Activated CD4-positive, alpha-beta T cell treated with anti-CD3 and anti-CD28 coated beads, Interleukin-2, amount 50 U/mL, for 24 hours (primary cell): ENCODE measurements at regions not wholly inside any gene's neighbourhood (a gene's known extent, or its start where the extent isn't known, plus 50 kb on each side); places are given as distances from the start of the nearest gene placed in this dataset.

Source experiments
- DNase-seq, 2 donors: peaks; one replicate each; pipeline ENCODE4 v3.0.0-alpha.2; 2020; ENCODE audit warnings: low read depth in 1 of 2, low spot score in 1 of 2

DNA sequence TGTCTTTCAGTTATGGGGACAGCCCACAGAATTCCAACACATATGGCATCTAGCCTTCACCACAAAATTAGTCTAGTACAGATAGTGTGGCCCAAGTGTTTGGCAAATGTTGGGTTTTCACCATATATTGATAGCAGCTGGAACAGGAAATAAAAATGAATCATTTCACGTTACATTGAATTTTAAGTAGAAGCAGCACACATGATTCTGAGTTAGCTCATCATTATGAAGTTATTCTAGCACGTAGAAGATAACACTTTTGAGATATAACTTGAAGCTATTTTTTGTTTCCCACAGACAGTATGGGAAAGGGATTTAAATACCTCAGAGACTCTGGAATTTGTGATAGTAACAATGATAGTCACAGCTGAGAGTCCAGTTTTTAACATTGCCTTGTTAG lies 118.7 kb downstream of the FAT4 start:
- DNase-seq = no peak

DNA sequence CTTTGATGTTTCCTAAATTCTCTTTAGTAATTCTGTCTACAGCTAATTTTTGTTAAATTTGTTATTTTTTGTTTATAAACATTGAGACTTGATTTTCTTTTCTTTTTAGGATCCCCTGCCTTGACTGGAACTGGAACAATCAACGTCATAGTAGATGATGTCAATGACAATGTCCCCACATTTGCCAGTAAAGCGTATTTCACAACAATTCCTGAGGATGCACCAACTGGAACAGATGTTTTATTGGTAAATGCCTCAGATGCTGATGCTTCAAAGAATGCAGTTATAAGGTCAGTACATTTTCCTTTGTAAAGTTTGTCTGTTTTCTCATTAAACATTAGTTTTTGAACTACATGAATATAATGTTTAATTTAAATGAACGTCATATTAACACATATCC lies 119.4 kb downstream of the FAT4 start:
- DNase-seq = no peak

- no peak for DNase-seq
Observed at GRCh38 chr4:125440814-125441213, 126.1 kb downstream of the FAT4 start.

GRCh38 chr4:125444166-125444565 lies 129.4 kb downstream of the FAT4 start:
- DNase-seq = no peak

GRCh38 chr4:125445525-125445924 lies 130.8 kb downstream of the FAT4 start:
- DNase-seq = no peak

- no peak for DNase-seq
Observed at GRCh38 chr4:125447551-125448290, 133.0 kb downstream of the FAT4 start.

DNA sequence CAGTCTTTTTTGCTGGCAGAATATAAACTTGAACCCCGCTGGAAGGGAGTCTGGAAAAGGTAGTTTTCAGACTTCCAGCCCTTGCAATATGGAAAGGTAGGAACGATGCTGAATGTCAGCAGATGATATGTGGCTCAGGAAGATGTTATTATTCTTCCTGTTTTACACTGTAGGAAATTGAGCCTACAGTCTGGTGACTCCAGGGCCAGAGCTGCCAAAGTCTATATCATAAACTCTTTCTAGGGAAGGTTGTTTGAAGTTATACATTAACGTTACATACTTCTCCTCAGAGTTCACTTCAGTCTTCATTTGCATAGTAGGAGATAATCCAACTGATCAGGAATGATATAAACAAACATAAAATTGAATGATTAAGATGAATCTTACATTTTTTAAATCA lies 141.3 kb downstream of the FAT4 start:
- DNase-seq = no peak

- DNase-seq = no peak
Observed at GRCh38 chr4:125459531-125459930, 144.8 kb downstream of the FAT4 start.

GRCh38 chr4:125461676-125462363 lies 147.1 kb downstream of the FAT4 start:
- DNase-seq = no peak

DNA sequence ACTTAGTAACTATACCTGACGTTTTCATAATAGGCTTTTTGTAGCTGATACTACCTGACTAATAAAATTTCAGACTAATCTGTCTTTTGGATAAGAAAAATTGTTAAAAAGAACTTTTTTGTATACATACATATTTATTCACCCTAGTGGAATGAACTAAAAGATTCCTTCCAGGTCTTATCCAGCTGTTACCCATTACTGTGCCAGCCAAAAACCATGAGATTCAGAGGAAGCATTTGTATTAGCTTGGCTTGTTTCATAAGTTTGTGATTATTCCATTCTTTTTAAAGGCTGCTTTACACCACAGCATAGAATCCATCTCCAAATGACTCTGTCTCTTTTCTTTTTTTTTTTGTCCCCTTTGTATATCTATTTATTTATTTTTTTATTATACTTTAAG lies 149.4 kb downstream of the FAT4 start:
- DNase-seq = no peak

DNA sequence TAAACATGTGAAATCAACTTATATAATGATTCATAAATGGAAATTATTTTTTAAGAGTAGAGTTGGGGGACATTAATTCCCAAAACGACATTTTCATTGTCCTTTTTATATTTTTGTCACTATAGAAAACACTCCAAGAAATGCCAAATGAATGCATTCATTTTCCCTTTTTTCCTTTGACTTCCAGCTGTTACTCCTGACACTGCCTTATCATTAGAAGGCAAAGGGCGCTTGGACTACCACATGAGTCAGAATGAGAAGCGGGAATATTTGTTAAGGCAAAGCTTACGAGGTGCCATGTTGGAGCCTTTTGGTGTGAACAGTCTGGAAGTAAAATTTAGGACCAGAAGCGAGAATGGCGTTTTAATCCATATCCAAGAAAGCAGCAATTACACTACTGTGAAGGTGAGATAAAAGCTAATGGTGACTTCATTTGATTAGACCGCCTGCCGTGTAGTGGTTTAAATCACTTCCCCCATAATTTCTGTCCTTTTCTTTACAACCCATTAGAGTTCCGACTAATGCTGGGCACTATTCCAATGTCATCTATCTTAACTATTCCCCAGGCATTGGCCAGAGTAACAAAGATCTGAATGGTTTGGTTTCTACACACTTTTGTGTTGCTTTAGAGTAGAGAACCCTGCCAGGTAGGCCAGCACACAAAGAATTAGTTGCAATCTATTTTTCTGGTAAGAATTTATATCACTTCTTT lies 166.7 kb downstream of the FAT4 start:
- no peak for DNase-seq

DNA sequence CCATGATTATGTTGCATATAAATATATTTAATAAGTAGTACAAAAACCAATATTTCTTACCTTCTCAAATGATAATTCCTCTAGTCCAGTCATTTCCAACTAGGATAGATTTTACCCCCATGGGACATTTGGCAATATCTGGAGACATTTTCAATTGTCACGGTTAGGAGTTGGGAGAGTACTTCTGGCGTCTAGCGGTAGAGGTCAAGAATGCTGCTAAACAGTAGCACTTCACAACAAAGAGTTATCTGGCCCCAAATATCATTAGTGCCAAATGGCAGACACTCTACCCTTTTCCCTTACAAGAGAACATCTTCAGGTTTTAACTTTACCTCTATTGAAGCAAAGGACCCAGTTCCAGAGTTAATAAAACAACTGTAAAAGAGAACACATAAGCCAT lies 168.1 kb downstream of the FAT4 start:
- DNase-seq = no peak

GRCh38 chr4:125483278-125483677 lies 168.5 kb downstream of the FAT4 start:
- DNase-seq = no peak

DNA sequence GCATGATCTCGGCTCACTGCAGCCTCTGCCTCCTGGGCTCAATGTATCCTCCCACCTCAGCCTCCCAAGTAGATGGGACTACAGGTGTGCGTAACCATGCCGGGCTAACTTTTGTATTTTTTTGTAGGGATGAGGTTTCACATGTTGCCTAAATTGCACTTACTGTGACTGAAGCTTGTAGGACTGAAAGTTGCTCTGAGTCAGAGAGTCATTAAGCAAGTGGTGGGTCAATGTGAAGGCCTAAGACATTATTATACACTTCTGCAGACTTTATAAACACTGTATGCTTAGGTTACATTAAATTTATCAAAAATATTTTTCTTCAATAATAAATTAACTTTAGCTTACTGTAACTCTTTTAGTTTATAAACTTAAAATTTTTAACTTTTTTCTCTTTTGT lies 170.2 kb downstream of the FAT4 start:
- DNase-seq = no peak

- DNase-seq = no peak
Observed at GRCh38 chr4:125486351-125486750, 171.6 kb downstream of the FAT4 start.

- DNase-seq = no peak
Observed at GRCh38 chr4:125489952-125490690, 175.4 kb downstream of the FAT4 start.

GRCh38 chr4:125492957-125493356 lies 178.2 kb downstream of the FAT4 start:
- no peak for DNase-seq

DNA sequence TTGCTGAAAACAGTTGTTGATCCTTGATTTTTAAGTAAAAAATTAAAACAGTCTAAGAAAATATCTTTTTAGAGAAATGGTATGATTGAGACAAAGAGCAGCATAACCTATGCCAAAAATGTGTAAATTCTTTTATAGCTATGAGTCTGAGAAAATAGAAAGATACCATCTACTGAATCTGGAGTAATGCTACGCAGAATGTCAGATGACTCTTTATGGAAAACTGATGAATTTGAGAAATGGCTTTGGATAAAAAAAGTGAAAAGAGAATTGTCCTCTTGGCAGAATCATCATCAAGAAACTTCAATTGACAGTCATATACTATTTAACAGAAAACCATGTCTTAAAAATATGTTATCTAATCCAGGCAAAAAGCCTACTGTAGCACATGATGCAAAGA lies 183.1 kb downstream of the FAT4 start:
- DNase-seq = no peak

GRCh38 chr4:125498981-125499380 lies 184.2 kb downstream of the FAT4 start:
- no peak for DNase-seq

DNA sequence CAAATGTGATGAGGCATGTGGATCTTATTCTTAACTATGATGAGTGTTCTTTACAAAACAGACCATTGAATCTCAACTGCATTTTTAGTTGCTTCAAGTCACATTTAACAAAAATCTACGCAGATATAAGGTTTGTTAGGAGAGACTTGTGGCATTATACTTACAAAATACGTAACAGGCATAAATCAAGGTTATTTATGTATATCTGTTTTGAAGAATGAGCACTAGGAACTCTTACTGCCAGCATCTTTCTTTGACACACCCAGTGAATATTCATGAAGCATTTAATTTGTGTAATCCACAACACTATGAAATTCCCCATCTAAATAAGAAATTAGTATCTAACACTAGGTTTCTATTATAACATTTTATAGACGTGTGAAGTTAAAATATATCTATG lies 186.3 kb downstream of the FAT4 start:
- no peak for DNase-seq

DNA sequence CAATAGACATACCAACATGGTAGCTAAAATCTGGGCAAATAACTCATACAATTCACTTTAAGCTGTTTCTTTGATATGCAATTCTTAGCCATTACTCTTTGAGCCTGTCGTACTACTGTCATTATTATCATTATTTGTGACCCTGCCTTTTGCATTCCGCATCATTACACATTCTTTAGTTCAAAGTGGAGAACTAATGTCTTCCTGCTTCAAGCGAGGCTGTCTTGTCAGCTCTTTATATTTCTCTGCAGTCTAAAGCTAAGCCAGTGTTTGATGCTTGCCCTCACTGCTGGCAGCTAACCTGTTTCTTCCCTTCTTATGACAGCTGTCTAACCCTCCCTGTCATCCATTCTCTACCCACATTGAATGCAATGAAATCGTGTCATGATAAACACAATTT lies 186.8 kb downstream of the FAT4 start:
- no peak for DNase-seq

GRCh38 chr4:125505621-125506020 lies 190.9 kb downstream of the FAT4 start:
- DNase-seq = no peak
